ENCODE measurements at regions not wholly inside any gene's neighbourhood (a gene's known extent, or its start where the extent isn't known, plus 50 kb on each side); places are given as distances from the start of the nearest gene placed in this dataset.

GRCh38 chr12:16495196-16495595 is 110.8 kb downstream of the LMO3 start:
- no peak for TF ChIP-seq IKZF3 (tag by site-specific recombination; IDR thresholded peaks at IDR 0.05)
- no peak for TF ChIP-seq SP3 (tag by site-specific recombination; IDR thresholded peaks at IDR 0.05)
- no peak for TF ChIP-seq ZNF138 (tag by site-specific recombination; IDR thresholded peaks at IDR 0.05; ENCODE audit: borderline replicate concordance)
- no peak for TF ChIP-seq ZBTB8A (tag by site-specific recombination; IDR thresholded peaks at IDR 0.05)
- no peak for TF ChIP-seq ZNF157 (tag by site-specific recombination; IDR thresholded peaks at IDR 0.05)
- TF ChIP-seq GLIS2 (tag by site-specific recombination; IDR thresholded peaks at IDR 0.05): no peak
- no peak for TF ChIP-seq ZNF366 (tag by site-specific recombination; conservative IDR thresholded peaks at IDR 0.05)
- TF ChIP-seq ZNF76 (tag by site-specific recombination; IDR thresholded peaks at IDR 0.05; ENCODE audit: borderline replicate concordance, low read depth): no peak
- no peak for TF ChIP-seq ZNF560 (tag by site-specific recombination; IDR thresholded peaks at IDR 0.05; ENCODE audit: borderline replicate concordance)
- no peak for TF ChIP-seq ZSCAN18 (tag by site-specific recombination; IDR thresholded peaks at IDR 0.05)
- Histone ChIP-seq H3K4me3 (ENCODE audit: low read depth, low read length) (no peak overlapping the region), H3K9me3 (ENCODE audit: control insufficient read depth, insufficient read depth, low read depth, low read length) (no peaks in the 10 kb centered on the region), H3K4me1 (ENCODE audit: control insufficient read depth, insufficient read depth, low read length) (no peaks in the 10 kb centered on the region), H3K27ac (ENCODE audit: extremely low read depth, low read depth, low read length) (no peak overlapping the region), H3K36me3 (ENCODE audit: control insufficient read depth in 2 of 2, insufficient read depth in 1 of 2, low read length in 2 of 2) (no peaks in the 10 kb centered on the region)
- ChIA-PET CTCF (interaction anchor here (0.6 kb wide), 1 partner anchor 1498 kb away, joined by 3 read pairs; no protein-coding TSS in a partner anchor), POLR2A (no interaction called here)
